ENCODE measurements at regions not wholly inside any gene's neighbourhood (a gene's known extent, or its start where the extent isn't known, plus 50 kb on each side); places are given as distances from the start of the nearest gene placed in this dataset.

- TF ChIP-seq CTCF (IDR thresholded peaks at IDR 0.05; ENCODE audit: extremely low read depth, insufficient read depth, missing control alignments): no peak
- in situ Hi-C loops (cut with MboI; ENCODE audit: low pct_unique_long_range_greater_than_20kb, low sequenced_read_pairs, unreplicated experiment): no loop called here
- no peak for DNase-seq (ENCODE audit: low spot score)
These were observed 95.2 kb downstream of the RASSF9 start for GRCh38 chr12:85741046-85741445.

- in situ Hi-C loops (cut with MboI; ENCODE audit: low pct_unique_long_range_greater_than_20kb, low sequenced_read_pairs, unreplicated experiment): no loop called here
- TF ChIP-seq CTCF (IDR thresholded peaks at IDR 0.05; ENCODE audit: extremely low read depth, insufficient read depth, missing control alignments): no peak
- DNase-seq (ENCODE audit: low spot score): no peak
These were observed 88.2 kb downstream of the RASSF9 start for GRCh38 chr12:85747941-85748495.
